HK-2 (cell line): ENCODE measurements at regions not wholly inside any gene's neighbourhood (a gene's known extent, or its start where the extent isn't known, plus 50 kb on each side); places are given as distances from the start of the nearest gene placed in this dataset.
"Not testable (repeated sequence)": the region's sequence is repeated elsewhere in the genome, so short reads cannot be mapped to it uniquely, and the experiment has no call there.

Source experiments
- DNase-seq: peaks from one replicate; pipeline ENCODE4 v3.0.0-alpha.2; 2018; ENCODE audit not compliant: unreplicated experiment

DNA sequence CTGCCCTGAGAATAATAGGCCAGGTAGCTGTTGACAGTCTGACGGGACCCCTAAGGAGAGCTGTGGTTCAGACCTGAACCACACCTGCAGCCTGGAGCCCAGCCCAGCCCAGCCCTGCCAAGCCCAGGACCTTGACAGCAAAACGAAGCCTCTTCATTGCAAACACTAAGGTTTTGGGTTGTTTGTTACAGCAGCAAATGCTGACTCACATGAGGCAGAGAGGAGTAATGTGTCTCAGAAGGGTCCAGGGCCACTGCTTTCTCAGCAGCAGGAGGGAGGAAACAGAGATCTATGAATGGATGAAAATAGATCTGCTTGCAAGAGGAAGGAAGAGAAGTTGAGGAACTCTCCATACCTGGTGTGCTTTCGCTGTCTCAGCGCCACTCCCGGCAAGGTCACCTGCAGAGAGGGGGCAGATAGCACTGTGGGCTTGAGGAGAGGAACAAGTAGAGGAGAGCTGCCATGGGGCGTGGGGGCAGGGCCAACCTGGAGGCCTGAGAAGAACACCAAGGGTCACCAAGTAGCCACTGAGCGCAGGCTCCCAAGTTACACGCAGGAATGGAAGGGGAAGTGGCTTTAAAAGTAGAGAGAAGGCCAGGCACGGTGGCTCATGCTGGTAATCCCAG is 127.2 kb downstream of the ZNF281 start:
- no peak for DNase-seq

DNA sequence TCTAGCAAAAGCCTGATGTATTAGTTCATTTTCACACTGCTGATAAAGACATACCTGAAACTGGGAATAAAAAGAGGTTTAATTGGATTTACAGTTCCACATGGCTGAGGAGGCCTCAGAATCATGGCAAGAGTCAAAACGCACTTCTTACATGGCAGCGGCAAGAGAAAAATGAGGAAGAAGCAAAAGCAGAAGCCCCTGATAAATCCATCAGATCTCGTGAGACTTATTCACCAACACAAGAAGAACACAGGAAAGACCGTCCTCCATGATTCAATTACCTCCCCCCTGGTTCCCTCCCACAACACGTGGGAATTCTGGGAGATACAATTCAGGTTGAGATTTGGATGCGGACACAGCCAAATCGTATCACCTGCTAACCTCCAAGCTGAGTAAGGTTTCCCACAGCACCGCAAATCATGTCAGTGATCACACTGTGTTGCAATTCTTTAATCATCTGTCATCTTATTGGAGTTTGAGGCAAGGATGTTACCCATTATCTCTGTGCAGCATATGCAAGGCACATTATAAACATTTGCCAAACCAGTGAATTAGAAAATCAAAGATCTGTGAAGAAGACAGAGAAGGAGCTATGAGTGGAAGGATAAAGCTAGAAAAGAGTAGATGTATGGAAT is 128.5 kb downstream of the ZNF281 start:
- no peak for DNase-seq

DNA sequence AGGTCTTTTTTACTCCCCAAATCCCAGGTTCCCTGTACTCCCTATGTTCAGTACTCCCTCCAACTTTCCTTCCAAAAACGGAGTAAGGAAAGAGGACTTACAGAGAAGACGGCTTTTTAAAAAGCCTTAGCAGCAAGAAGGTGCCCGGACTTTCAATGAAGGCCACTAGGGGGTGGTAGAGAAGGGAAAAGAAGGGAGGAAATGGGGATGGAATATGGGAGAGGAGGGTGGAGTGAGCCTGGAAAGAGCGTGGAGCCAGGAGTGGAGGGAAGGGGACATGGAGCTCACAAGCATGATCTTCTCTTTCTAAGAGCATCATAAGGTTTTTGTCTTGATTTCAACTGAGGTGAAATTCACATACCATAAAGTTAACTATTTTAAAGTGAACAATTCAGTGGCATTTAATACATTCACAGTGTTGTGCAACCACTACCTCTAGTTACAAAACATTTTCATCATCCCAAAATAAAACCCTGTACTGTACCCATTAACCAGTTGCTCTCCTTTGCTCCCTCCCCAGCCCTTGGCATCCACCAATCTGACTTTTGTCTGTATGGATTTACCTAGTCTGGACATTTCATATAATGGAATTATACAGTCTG is 129.9 kb downstream of the ZNF281 start:
- DNase-seq: peak; percentile 47

DNA sequence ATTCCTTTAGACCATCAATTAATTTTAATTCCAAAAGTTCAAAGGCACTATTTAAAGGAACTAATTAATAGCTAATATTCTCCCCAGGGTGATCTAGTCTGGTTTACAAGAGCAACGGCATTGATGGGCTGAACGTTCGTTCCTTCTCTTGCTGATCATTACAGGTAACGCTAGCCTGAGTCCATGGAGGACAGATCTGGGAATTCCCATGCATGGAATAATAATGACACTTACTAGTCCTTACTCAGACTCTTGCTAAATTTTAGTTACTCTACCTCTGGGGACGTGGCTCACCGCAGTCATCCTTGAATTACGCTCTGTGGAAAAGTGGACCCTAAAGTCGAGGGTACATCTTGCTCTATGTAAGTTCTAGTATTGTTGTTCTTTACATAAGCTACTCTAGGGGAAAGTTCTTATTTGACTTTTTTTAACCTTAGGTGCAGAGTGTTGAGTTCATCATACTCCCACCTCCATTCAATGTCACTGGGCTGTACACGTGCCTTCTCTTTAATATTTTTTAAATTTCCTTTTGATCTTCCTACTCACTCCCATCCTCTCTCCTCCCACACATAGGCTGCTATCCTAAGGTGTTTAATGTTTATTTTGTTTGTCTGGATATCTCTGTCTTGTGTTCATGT is 133.9 kb downstream of the ZNF281 start:
- no peak for DNase-seq

DNA sequence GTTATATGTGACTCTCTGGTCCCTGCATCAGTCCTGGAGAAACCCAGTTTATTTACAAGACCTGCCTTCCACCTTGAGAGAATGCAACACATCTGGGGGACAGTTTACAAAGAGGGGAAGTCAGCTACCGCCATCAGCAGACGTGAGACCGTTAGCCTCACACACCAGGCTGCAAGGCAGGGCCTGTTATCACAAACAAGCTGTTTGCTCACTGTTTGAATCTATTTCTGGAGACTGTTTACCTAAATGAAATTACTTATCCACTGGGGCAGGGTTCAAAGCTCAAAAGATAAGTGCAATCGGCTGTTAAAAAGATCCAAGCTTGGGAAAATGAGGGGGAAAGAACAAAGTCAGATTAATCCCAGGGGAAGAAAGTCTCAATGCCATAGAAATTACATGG is 134.4 kb downstream of the ZNF281 start:
- no peak for DNase-seq

DNA sequence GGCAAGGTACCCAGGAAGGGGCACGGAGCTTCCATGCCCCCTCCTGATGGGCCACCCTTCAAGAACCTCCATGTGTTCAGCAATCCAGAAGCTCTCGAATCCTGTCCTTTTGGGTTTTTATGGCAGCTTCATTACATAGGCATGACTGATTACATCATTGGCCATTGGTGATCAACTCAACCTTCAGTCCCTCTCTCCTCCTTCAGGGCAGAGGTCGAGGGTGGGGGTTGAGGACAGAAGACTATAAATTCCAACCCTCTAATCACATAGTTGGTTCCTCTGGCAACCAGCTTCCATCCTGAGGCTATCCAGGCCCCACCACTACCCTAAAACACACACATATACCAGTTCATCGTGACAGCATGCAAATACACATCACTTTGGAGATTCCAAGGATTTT is 135.7 kb downstream of the ZNF281 start:
- DNase-seq: no peak

DNA sequence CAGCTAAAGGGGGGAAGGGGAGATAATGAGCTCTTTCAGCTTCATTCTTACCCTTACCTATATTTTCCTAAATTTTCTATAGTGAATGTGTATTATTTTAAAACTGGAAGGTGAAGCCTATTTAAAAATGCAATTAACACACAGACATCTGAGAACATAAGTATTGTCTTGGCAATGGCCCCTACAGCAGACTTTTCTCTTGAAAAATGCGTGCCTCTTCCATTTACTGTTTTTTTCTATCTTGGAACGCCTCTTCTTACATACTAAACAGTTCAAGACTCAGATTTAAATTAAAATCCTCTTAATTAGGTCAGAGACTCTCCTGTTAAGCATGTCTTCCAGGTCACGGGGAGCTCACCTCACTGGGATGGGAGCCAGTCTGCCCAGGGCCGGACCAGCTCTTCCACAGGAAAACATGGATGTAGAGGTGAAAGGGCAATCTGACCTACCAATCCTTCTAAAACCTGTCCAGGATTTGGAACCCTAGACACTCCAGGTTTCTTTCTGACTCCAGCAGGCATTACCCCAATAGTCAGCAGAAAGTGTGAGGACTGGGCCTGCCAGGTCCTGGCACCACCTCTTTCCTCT is 137.3 kb downstream of the ZNF281 start:
- no peak for DNase-seq

DNA sequence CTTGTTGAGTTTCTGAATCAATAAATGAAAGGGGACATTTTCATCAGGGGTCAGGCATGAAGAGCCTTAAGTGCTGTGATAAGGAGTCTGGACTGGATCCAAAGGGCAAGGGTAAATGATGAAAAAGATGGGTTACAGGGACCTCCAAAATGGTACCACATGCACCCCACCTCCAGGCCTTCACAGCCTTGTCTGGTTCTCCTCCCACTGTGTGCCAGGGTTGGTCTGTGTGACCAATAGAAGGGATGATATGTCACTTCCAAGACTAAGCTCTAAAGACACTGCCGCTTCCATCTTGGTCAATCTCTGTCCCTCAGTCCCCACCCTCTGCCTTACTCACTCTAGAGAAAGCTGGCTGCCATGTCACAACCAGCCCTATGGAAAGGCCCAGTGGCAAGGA is 140.6 kb downstream of the ZNF281 start:
- DNase-seq: no peak

DNA sequence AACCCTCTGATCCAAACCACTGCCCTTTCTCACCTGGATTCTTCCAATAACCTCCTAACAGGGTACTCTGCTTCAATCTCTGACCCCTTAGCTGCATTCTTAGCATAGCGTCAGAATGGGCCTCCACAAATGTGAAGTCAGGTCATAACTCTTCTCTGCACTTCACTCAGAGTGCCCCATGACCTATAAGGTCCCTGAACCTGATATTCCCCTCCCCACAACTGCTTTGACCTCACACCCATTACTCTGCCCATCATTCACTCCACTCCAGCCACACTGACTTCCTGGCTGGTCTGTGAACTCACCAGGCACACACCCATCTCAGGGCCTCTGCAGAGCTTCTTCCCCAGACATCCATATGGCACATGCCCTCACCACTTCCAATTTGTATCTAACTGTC is 141.9 kb downstream of the ZNF281 start:
- no peak for DNase-seq

DNA sequence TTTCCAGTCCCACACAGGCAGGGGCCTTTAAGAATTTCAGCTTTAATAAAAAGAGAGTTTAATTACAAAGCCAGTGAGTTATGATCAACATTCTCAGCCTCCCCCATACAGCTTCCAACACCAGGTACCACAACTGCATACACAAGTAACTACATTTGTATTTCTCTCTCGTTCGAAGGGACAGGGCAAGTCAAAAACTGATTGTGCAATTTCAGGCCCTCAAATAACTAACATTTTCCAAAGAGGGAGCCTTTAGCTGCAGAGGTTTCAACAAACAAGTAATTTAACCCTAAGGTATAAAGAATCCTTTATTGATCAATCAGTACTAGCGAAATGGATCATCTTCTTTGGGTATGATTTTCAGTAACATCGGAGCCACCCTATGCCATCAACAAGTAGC is 142.4 kb downstream of the ZNF281 start:
- DNase-seq: no peak

DNA sequence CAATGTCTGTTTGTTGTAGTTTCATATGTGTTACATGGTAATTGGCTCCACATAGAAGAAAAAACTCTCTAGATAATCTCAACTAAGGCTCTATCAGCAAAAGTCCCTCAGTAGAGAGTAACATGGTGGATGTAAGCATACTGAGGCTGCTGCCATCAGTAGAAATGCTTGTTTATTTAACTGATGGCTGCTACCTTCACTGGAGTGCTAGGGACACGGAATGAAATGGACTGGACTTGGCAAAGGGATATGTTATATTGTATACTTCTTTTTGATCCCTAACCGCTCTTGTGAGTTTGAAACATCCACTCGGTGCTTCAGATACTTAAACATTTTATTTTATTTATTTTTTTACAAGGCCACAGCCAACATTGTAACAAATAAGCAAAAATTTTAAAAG is 143.0 kb downstream of the ZNF281 start:
- no peak for DNase-seq

DNA sequence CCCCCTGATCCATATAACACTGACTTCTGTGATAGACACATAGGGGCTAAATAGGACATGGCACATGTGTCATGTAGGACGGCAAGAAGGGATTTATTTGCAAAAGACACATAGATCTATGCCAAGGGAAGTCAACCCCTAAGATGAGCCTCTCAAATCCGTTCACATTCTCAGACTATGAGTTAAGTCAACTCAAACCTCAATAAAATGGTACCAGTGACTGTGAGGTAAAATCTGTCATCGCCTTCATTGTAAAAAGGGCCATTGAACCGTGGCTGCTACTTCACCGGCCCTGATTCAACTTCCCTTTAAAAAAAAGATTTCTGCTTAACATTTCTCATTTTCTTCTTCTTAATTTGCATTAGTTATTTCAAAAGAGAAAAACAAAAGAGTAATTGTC is 144.0 kb downstream of the ZNF281 start:
- no peak for DNase-seq

DNA sequence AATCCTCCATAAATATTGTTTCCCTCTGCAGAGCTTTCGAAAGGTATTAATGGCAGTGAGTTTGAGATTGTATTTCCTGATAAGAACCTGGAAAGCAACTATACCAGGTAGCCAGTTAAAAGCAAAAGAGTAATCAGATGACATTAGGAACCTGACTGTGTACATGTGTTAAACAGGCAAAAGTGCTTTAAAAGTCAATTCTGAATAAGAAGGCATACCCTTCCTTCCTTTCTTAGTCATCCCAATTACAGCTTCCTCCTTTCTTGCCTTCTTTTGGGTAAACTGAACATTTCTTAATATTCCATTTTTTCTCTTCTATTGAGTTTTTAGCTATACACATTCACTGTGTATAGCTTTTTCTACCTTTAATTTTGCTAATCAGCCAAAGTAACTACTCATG is 144.7 kb downstream of the ZNF281 start:
- DNase-seq: no peak

DNA sequence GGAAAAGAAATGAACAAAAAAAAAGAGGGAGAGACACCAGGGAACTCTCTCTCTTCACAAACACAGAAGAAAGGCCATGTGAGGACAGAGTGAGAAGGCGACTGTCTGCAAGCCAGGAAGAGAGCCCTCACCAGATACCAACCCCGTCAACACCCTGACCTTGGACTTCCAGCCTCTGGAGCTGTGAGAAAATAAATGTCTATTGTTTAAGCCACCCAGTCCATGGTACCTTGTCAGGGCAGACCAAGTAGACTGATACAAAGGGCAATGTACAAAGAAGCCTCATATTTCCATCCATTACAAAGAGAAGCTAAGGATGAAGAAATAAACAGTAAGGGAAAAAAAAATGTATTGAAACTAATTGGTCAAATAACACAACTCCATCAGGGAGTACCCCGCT is 146.6 kb downstream of the ZNF281 start:
- DNase-seq: no peak

DNA sequence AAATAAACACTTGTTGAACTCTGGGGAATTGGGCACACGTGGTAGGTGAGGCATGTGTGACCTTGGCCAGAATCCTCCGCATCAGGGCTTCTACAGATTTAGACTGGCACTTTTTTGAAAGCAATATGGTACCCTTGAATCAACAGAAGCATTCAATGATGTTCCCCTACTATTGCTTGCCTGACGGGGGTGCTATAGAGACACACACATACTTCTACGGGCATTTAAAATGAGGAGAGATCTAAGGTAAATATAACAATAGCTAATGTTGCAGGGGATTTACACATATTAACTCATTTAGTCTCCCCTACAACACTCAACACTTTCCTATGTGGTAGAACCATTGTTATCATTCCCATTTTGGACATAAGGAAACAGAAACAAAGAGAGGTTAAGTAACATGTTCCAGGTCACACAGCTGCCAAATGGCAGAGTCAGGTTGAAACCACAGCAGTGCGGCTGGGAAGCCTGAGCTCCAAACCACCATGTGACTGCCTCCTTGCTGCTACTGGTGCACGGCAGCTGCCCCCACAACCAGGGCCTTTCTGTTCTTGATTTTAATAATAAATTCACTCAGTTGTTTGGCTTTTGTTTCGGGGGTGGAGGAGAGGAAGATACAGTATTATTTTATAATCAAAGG is 147.4 kb downstream of the ZNF281 start:
- DNase-seq: no peak

DNA sequence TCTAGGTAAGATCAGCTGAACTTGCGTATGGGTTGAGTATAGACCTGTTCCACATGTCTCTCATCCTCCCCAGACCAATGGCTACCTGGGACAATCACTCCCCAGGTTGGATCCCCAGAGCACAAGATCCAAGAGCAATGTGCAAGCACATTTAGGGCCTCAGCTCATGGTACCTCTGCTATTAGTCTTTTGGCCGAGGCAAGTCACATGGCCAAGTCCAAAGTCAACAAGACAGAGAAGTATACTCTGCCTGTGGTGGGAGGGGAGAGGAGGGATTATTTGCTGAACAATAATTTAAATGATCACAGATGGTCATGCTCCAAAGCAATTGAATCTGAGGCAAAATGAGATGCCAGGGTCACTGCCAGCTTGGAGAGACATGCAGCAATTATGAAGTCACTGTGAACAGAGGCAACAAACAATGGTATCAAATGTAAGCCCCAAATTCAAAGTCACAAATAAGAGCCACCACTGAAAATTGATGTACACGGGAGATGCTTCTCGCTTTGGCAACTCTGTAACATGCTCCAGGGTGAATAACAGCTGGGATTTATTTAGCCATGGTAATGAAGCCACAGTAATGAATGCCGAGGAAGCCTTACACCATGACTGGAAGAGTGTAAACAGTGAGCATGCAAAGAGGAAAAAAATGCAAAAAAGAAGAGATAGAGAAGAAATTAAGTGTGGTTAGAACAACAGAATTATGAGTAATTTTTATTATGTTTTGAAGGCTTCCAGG is 149.1 kb downstream of the ZNF281 start:
- no peak for DNase-seq

DNA sequence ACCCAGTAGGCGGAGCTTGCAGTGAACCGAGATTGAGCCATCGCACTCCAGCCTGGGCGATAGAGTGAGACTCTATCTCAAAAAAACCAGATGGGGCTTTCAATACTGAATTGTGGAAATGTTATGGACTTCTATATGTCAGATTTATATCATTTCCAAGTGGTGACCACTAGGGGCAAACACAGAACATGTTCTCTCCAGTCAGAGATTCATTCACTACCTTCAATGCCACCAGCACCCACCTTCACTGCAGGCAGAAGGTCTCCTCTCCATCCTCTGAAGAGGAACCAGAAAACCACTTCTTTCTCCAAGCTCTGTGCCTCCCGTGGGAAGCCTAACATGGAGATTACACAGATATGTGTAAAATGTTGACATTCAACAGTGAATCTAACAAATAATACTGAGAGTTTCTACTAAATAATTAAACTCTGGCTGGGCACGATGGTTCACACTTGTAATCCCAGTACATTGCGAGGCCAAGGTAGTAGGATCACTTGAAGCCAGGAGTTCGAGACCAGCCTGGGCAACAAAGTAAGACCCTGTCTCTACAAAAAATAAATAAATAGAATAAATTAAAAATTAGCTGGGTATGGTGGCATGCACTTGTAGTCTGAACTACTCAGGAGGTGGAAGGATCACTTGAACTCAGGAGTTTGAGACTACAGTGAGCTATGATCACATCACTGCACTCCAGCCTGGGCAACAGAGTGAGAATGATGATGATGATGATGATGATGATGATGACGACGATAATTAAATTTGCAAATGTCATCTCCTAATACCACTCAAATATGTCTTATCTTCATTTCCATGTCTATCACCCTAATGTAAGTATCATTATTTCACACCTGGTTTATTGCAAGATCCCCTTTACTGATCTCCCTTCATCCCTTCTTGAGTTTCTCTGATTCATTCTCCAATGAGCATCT is 151.1 kb downstream of the ZNF281 start:
- no peak for DNase-seq

DNA sequence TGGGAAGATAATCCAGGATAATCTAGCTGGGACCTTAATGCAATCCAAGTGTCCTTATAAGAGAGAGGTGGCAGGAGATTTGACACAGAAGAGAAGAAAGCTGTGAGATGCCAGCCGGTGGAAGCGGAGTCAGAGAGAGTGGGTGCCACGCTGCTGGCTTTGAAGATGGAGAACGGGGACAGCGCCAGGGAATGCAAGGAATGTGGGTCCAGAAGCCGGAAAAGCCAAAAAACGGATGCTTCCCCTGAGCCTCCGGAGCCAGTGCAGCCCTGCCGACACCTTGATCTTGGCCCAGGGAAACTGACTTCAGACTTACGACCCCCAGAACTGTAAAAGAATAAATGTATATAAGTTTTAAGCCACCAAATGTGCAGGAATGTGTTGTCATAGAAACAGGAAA is 152.6 kb downstream of the ZNF281 start:
- no peak for DNase-seq

DNA sequence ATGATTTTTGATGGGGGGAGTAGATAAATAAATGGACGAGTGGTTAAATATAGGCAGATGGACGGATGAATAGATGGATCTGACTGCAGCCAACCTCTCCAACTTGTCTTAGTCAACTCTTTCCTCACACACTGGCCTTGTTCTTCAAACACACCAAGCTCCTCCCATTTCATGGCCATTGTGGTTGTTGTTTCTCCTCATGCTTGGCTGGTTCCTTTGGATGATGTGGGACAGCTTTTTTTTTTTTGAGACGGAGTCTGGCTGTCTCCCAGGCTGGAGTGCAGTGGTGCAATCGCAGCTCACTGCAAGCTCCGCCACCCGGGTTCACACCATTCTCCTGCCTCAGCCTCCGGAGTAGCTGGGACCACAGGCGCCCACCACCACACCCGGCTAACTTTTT is 155.2 kb downstream of the ZNF281 start:
- DNase-seq: not testable (repeated sequence)

DNA sequence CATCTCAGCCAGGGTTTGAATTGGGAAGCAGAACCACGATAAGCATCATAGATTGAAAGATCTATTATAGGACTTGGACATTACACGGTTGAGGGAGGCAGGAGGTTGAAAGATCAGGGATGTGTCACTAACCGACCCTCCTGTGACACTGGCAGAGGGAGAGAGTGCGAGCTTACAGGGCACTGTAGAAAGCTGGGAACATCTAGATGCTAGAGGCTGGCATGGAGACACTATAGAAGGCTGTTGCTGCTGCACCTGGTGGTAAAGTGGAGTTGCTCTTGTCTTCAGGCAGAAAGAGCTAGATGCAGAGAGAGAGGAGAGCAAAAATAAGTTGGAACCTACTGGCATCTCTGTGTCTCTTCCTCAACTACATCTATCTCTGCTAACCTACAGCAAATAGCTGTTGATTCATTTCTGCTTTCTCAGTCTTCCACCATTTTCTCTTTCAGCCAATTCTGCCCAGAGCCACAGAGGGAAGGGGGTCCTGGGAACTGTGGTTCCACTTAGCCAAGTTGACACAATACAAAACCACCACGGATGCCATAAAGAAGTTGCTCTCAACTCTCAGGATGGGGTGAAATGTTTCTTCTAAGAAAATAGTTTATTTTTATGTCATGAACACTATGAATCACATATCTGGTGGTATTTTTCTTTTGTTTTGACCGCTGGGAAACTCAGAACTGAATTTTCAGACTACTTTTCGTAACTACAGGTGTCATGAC is 155.9 kb downstream of the ZNF281 start:
- DNase-seq: no peak
